SJCRH30 (cell line): ENCODE measurements at regions not wholly inside any gene's neighbourhood (a gene's known extent, or its start where the extent isn't known, plus 50 kb on each side); places are given as distances from the start of the nearest gene placed in this dataset.
A peak's percentile ranks its signal among the peaks of the same experiment; 100 is the strongest.

ENCODE experiments used
- DNase-seq, 2 experiments: peaks; one replicate each; pipeline ENCODE4 v3.0.0-alpha.2; 2015 to 2020
- H3K27ac ChIP-seq: fragments of 250-450 bp; sonication (Bioruptor Pico); 2 replicates; pipeline ENCODE4 v1.5.1; 2020; ENCODE audit warnings: mild to moderate bottlenecking, moderate library complexity
- H3K27me3 ChIP-seq: fragments of 250-450 bp; sonication (Bioruptor Pico); 2 replicates; pipeline ENCODE4 v1.5.1; 2020; ENCODE audit warnings: mild to moderate bottlenecking, moderate library complexity
- H3K36me3 ChIP-seq: fragments of 250-450 bp; sonication (Bioruptor Pico); 2 replicates; pipeline ENCODE4 v1.5.1; 2020; ENCODE audit warnings: mild to moderate bottlenecking, moderate library complexity
- H3K4me1 ChIP-seq: fragments of 250-450 bp; sonication (Bioruptor Pico); 2 replicates; pipeline ENCODE4 v1.5.1; 2020; ENCODE audit warnings: mild to moderate bottlenecking, moderate library complexity
- H3K4me3 ChIP-seq: fragments of 250-450 bp; sonication (Bioruptor Pico); 2 replicates; pipeline ENCODE4 v1.5.1; 2020; ENCODE audit warnings: mild to moderate bottlenecking, moderate library complexity
- H3K9me3 ChIP-seq: fragments of 250-450 bp; sonication (Bioruptor Pico); replicated peaks from 2 replicates; pipeline ENCODE4 v1.5.1; 2020; ENCODE audit warnings: mild to moderate bottlenecking, moderate library complexity

DNA sequence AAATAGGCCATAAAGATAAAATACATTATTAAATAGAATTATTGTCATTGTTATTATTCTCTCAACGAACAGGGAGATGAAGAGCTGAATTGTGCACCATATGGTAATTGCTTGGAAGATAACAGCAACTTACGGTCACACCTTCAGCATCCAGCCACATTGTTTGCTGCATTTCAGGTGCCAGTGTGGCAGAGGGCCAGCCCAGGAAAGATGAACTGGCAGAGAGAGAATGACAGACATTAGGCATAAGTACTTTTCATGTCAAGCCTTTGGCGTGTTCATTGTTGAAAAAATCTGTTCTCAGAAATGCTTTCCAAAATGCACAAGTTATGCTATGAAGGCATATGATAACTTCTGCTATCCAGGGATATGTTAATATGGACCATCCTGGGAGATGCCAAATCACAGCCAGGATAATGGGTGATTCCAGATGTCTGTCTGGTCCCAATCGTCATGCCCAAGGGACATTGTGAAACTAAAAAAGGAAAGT lies 748.6 kb upstream of the PIK3C3 start:
- Histone ChIP-seq H3K9me3 (no peaks in the 10 kb centered on the region), H3K27ac (no peak overlapping the region)

DNA sequence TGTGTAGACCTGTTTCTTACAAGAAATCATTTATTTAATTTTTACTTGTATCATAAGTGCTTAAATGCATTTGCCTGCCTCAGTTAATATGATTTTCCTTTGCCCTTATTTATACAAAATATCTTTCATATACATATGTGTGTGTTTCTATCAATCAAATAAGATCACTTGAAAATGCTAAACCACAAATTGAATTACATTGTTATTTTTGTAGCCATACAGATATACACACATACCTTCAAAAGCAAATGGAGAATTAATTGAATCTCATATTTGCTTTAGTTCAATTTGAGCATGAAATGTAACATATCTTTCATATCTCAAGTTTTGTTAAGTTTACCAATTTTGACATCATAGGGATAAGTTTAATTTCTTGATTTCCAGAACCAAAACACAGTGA lies 755.8 kb upstream of the PIK3C3 start:
- H3K4me1 ChIP-seq: no peaks in the 10 kb centered on the region
- no peaks in the 10 kb centered on the region for H3K9me3 ChIP-seq
- no peak overlapping the region for H3K27ac ChIP-seq
- H3K27me3 ChIP-seq: no peaks in the 10 kb centered on the region
- H3K36me3 ChIP-seq: no peaks in the 10 kb centered on the region
- no peak overlapping the region for H3K4me3 ChIP-seq
- DNase-seq: no peak

More for the DNA sequence above, 748.6 kb upstream of the PIK3C3 start:
- Histone ChIP-seq H3K27me3 (no peaks in the 10 kb centered on the region), H3K4me1 (no peaks in the 10 kb centered on the region), H3K4me3 (no peak overlapping the region), H3K36me3 (no peaks in the 10 kb centered on the region)
- DNase-seq: no peak

DNA sequence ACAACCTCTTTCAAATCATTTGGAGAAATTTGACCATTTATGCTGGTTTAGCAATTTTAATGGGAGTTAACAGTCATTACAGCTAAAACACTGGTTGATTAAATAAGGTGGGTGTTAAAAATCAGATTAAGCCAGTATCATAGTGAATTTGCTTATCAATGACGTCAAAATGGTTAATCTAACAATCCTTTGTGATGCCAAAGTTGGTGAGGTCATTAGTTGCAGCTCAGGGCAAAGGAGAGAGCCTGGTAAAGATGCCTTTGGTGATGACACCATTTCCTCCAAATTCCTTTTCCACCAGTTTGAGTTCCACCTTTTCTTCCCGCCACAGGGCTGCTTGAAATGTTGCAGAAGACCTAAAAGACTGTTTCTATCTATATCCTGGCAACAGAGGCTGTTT lies 757.1 kb upstream of the PIK3C3 start:
- no peak overlapping the region for H3K27ac ChIP-seq
- no peak overlapping the region for H3K4me3 ChIP-seq
- no peaks in the 10 kb centered on the region for H3K27me3 ChIP-seq
- DNase-seq: no peak
- H3K4me1 ChIP-seq: no peaks in the 10 kb centered on the region
- no peaks in the 10 kb centered on the region for H3K36me3 ChIP-seq
- H3K9me3 ChIP-seq: no peaks in the 10 kb centered on the region

DNA sequence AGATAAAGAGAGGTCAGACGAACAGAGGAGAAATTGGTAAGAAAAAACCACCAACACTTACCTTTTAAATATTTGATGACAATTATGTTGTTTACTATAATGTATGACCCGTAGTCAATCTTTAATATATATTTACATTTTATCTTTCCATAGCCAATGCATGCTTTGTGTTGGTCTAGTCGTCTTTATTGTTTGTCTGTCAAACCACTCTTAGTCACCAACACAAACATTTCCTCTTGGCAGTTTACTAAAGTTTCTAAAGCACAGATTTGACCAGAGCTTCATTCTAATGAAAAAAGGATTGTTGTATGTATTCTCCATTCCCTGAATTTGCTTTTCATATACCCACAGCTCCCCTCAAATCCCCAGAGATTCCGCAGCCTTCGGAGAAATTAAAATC lies 784.7 kb upstream of the PIK3C3 start:
- Histone ChIP-seq H3K36me3 (no peaks in the 10 kb centered on the region), H3K4me1 (no peaks in the 10 kb centered on the region), H3K4me3 (no peak overlapping the region), H3K27ac (no peak overlapping the region), H3K9me3 (no peaks in the 10 kb centered on the region), H3K27me3 (no peaks in the 10 kb centered on the region)
- DNase-seq: no peak

DNA sequence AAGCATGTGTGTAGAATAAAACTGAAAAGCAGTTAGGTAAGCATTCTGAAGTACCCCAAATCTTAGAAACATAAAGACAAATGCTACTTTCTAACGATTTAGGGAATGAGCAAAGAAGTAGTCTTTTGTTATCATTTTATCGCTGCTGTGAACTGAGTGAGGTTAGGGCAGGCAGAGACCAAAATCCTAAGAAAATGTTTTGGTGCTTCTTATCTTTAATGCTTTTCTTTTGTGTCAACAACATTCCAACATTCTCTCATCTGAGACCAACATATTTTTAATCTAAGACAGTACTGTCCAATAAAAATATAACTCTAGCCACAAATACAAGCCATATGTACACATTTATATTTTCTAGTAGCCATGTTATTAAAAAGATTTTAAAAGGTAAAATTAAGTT lies 789.4 kb upstream of the PIK3C3 start:
- H3K27ac ChIP-seq: no peak overlapping the region

DNA sequence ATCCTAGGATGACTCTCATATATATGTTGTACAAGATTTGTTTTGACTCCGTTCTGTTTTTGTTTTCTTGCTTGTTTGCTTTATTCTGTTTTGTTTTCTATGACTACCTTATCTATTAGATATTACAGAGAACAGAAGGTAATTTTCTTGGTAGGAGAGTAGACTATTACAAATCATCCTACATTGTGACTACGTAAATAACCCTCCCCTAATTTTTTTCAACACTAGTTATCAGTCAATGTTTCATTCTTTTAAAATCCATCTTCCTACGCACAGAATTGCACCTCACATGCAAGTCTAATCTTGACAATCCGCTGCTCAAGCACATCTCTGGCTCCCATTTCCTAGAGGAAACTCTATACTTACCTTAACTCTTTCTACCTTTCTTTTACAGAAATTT lies 792.3 kb upstream of the PIK3C3 start:
- DNase-seq: no peak
- Histone ChIP-seq H3K4me1 (no peaks in the 10 kb centered on the region), H3K27me3 (no peaks in the 10 kb centered on the region), H3K9me3 (no peaks in the 10 kb centered on the region), H3K36me3 (no peaks in the 10 kb centered on the region), H3K27ac (no peak overlapping the region), H3K4me3 (no peak overlapping the region)

More for the DNA sequence above, 789.4 kb upstream of the PIK3C3 start:
- Histone ChIP-seq H3K4me3 (no peak overlapping the region), H3K9me3 (no peaks in the 10 kb centered on the region), H3K36me3 (no peaks in the 10 kb centered on the region), H3K4me1 (no peaks in the 10 kb centered on the region), H3K27me3 (no peaks in the 10 kb centered on the region)
- no peak for DNase-seq

DNA sequence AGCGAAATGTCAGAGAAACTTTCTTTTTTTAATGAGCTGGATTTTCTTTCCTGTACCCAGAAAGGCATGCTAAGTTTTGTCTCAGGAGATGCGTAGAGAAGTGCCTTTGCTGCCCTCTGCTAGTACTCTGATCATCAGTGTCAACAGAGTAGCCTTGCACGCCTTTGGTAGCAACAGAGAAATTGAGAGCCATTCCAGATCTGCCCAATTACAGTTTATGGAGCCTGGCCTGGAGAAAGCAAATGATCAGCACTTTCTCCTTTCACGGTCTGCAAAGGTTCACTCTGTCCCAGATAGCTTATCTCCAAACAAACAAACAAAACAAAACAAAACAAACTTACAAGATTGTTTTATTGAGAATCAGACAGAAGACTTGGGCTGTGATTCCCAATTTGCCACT lies 792.8 kb upstream of the PIK3C3 start:
- DNase-seq: no peak
- Histone ChIP-seq H3K4me1 (no peaks in the 10 kb centered on the region), H3K9me3 (no peaks in the 10 kb centered on the region), H3K36me3 (no peaks in the 10 kb centered on the region), H3K27ac (no peak overlapping the region), H3K27me3 (no peaks in the 10 kb centered on the region), H3K4me3 (no peak overlapping the region)

DNA sequence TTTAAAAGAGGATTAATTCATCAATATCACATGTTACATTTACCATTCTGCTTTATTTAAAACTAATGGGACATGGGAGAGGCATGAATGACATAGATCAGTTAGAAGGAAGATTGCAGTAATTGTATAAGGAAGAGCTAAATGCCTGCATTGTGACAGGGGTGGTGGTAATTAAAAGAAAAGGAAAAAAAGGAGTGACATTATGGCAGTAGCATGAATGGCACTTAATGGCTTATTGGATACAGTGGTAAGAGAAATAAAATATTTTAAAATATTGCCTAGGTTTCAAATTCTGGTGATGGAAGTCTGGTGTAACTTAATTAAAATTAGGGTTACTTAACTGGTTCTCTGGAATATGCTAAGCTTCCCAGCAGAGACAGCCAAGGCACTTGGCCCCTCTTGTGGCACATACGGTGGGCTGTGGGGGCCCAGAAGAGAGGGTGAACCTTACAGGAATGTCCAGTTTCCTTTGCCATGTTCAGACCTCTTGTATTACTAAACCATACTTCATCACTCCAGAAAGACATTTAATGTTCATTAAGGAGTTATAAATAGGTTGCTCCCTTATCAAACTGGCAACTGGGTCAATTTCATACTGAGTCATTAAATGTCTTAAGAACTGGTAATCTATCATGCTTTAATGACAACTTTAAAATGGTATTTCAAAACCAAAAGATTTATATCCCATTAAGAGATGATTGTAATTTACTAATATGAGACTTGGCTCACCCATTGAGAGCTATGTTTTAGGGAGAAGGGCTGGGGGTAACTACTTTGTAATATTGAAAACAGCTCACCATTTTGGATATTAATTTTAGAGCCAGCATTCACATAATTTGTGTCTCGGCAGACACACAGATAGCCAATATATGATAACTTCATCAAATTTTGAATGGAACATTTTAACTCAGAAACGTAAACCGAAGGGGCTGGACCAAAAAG lies 798.9 kb upstream of the PIK3C3 start:
- no peaks in the 10 kb centered on the region for H3K36me3 ChIP-seq
- H3K4me1 ChIP-seq: no peaks in the 10 kb centered on the region
- H3K27ac ChIP-seq: no peak overlapping the region
- DNase-seq: no peak
- H3K27me3 ChIP-seq: no peaks in the 10 kb centered on the region
- no peak overlapping the region for H3K4me3 ChIP-seq
- H3K9me3 ChIP-seq: no peaks in the 10 kb centered on the region

DNA sequence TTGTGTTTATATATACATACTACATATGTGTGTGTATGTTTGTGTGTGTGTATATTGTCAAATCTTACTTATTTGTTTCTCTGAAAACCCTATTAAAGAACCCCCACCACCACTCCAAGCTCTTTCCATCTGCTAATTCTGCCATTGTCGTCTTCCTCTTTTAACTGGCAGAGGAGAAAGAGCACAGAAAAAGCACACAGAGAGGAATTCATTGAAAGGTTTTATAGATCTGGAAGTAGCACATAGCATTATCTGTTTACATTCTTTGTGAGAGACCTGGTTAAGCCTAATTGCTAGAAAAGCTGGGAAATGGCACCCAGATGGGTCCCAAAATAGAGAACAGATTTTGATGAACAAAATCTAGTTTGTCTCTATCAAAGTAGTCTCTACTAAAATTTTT lies 800.0 kb upstream of the PIK3C3 start:
- no peaks in the 10 kb centered on the region for H3K27me3 ChIP-seq
- H3K4me1 ChIP-seq: no peaks in the 10 kb centered on the region
- H3K4me3 ChIP-seq: no peak overlapping the region
- no peak for DNase-seq
- H3K36me3 ChIP-seq: no peaks in the 10 kb centered on the region
- H3K27ac ChIP-seq: no peak overlapping the region
- no peaks in the 10 kb centered on the region for H3K9me3 ChIP-seq

DNA sequence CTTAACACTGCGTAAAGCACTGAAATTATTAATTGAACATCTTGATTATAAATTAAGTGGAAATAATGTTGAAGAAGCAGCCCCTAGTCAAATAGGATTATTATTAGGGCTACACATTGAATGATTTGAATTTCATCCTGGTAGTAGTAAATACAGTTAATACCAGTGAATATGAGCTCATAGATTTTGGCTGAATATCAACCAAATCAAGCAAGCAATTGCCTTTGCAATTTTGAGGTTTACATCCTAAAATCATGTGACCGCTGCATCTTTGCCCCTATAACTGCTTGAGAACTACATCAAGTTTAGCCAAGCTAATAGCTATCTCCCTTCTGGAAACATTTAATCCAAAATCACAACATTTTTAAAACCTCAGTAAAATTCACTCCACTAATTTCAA lies 801.2 kb upstream of the PIK3C3 start:
- Histone ChIP-seq H3K4me3 (no peak overlapping the region), H3K27me3 (no peaks in the 10 kb centered on the region), H3K27ac (no peak overlapping the region), H3K36me3 (no peaks in the 10 kb centered on the region), H3K4me1 (no peaks in the 10 kb centered on the region), H3K9me3 (no peaks in the 10 kb centered on the region)
- no peak for DNase-seq

DNA sequence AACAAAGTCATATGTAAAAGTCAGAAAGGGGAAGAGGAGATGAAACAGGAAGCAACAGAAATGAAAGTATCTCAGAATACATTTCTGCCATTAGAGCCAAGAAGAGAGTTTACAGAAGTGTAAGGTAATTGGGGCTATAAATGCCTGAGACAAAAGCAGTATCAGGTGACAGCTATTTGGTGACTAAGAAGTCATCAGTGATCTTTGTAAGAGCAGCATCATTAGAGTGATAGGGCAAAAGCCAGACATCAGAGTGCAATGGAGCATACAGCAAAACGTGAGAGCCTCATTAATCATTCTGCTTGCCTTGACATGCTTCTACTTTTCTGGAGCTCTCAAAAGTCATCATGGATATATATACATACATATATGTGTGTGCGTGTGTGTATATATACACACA lies 804.7 kb upstream of the PIK3C3 start:
- DNase-seq: no peak
- Histone ChIP-seq H3K4me3 (no peak overlapping the region), H3K4me1 (no peaks in the 10 kb centered on the region), H3K9me3 (no peaks in the 10 kb centered on the region), H3K27ac (no peak overlapping the region), H3K36me3 (no peaks in the 10 kb centered on the region), H3K27me3 (no peaks in the 10 kb centered on the region)

DNA sequence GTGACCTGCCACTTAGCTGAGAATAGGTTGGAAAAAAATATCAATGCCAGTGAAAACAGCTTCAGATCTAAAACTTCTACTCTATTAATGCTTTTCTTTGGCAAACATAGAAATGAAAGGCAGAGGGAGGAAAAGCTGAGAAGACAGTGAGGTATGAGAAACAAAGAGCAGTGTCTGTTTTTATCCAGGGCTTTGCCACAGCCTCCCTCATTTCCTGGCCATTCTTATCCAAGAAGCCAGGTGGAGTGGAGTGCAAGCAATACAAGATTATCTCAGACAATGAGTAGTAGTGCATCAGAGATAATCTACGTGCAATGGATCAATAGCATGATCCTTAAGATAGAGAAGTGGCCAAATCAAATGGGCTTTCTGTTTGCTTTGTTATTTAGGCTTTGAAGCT lies 808.7 kb upstream of the PIK3C3 start:
- H3K9me3 ChIP-seq: no peaks in the 10 kb centered on the region
- H3K27ac ChIP-seq: no peak overlapping the region
- H3K4me1 ChIP-seq: no peaks in the 10 kb centered on the region
- H3K27me3 ChIP-seq: no peaks in the 10 kb centered on the region
- DNase-seq: no peak
- H3K36me3 ChIP-seq: no peaks in the 10 kb centered on the region
- no peak overlapping the region for H3K4me3 ChIP-seq

DNA sequence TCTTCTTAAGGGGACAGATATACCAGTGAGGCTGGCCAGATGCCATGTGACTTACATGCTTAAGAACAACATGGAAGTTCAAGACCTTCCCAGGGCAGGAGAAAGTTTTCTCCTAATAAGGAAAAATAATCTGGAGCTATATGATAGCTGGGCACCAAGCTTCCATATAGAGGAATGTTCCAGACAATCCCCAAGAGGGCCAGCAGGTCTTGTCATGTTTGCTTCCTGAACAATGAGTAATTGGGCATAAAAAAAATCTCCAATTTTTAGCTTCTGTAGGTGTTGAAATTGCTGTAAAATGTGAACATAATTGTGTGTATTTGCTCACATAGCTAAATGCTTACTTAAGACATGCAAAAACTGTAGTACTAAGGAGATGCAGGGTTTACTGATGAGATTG lies 809.5 kb upstream of the PIK3C3 start:
- Histone ChIP-seq H3K9me3 (no peaks in the 10 kb centered on the region), H3K27me3 (no peaks in the 10 kb centered on the region), H3K36me3 (no peaks in the 10 kb centered on the region), H3K4me3 (no peak overlapping the region), H3K27ac (no peak overlapping the region), H3K4me1 (no peaks in the 10 kb centered on the region)
- DNase-seq: no peak

DNA sequence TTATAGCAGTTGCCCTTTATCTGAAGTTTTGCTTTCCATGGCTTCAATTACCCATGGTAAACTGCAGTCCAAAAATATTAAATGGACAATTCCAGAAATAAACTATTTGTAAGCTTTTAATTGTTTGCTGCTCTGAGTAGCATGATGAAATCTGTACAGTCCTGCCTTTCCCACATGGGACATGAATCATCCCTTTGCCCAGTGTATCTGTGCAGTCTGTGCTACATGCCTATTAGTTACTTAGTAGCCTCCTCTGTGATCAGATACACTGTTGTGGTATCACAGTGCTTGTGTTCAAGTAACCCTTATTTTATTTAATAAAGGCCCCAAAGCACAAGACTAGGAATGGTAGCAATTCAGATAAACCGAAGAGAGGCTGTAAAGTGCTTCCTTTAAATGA lies 810.6 kb upstream of the PIK3C3 start:
- Histone ChIP-seq H3K36me3 (no peaks in the 10 kb centered on the region), H3K27ac (no peak overlapping the region), H3K4me1 (no peaks in the 10 kb centered on the region), H3K9me3 (no peaks in the 10 kb centered on the region), H3K27me3 (no peaks in the 10 kb centered on the region), H3K4me3 (no peak overlapping the region)
- DNase-seq: no peak

DNA sequence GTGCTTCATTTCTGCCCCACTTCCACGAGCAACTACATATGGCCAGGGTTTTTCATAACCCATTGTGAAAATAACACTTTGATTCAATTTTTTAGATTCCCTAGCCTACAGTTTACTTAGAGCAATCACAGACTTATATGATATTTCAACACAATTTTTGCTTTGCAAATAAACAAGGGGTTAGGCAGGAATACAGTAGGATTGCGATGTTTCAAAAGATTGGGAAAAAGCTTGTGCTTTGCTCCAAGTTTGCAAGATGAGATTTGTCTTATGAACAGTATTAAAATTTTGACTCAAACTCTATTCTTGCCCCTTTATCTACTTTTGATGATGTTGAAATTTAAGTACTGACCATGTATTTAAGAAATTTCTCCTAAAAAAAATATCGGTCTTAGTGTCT lies 814.5 kb upstream of the PIK3C3 start:
- Histone ChIP-seq H3K9me3 (no peaks in the 10 kb centered on the region), H3K4me3 (no peak overlapping the region), H3K4me1 (no peaks in the 10 kb centered on the region), H3K27me3 (no peaks in the 10 kb centered on the region), H3K36me3 (no peaks in the 10 kb centered on the region), H3K27ac (no peak overlapping the region)
- no peak for DNase-seq

DNA sequence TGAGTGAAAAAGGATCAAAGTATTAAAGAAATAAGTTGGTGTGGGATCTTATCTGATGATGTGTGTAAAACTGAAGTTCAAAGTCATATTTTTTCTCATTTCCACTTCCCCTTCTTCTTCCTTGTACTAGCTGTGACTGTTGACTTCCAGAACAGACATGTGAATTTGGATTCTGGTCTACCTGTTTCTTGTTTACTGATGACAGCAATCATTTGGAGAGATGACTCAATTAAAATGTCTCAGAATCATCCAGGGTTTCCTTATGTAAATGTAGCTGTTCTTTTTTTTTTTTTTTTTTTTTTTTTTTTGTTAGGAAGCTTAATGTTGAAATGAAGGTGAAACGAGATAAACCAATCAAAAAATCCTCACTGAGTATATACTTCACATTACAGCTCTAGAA lies 819.9 kb upstream of the PIK3C3 start:
- Histone ChIP-seq H3K4me3 (no peak overlapping the region), H3K27ac (peak overlapping the region; percentile 40; the same call in 1 of the 2 replicates), H3K9me3 (no peaks in the 10 kb centered on the region), H3K27me3 (no peaks in the 10 kb centered on the region), H3K4me1 (peaks cover 9% of the 10 kb centered on the region; the same call in 1 of the 2 replicates), H3K36me3 (no peaks in the 10 kb centered on the region)
- no peak for DNase-seq
